ENCODE measurements at regions not wholly inside any gene's neighbourhood (a gene's known extent, or its start where the extent isn't known, plus 50 kb on each side); places are given as distances from the start of the nearest gene placed in this dataset.
A peak's percentile ranks its signal among the peaks of the same experiment; 100 is the strongest.

DNA sequence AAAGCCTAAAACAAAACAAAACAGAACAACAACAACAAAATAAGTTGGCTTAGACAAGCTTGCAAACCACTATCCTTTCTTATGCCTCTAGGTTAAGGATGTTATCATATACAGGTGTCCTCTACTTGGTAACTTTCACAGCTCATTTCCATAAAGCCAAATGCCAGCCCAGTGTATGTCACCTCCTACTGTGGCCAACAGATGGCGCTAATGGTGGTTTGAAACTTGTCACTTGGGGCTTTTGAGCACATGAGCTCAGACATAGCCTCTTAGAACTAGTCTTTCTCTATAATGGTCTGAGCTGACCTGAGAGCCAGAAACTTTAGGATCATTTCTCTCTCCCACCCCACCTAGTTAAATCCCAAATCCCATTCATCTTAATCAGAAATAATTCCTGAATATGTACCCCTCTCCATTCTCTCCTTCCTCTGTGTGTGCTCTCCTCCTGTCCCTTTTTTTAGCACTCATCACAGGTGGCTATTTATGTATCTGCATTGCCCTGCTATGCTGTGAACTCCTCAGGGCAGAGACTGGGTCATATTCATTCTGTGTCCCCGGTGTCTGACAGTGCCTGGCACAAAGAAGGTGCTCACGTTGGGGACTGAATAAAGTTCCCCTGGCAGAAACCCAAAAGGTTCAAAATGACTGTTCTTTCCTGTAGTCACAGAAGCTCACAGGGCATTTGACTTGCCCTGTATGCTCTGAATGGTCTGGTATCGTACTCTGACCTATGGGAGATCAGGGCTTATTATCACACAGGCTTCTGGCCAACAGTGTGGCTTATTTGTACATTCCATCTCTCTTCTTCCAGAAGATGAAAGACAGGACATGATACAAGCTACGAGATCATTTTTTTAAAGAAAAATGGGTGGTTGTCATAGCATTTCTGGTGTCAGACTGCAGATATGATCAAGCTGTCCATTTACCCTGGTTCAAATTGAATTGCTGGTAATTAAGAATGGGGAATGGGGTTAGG, 319.3 kb upstream of the AZI2 start:
- no peak overlapping the region for H3K27ac ChIP-seq (ENCODE audit: low read depth, low read length)
- no peaks in the 10 kb centered on the region for H3K79me2 ChIP-seq (ENCODE audit: control insufficient read depth in 1 of 2, insufficient read depth in 2 of 2, low read length in 2 of 2)
- peaks cover 0 to 5% (median 0%) of the 10 kb centered on the region in 4 experiments; a peak in 2 of 7 replicates for H3K4me1 ChIP-seq (replicated peaks in 1 of 4; ENCODE audit: control insufficient read depth in 3 of 4, insufficient read depth in 4 of 4, low read length in 3 of 4)
- H4K5ac ChIP-seq (ENCODE audit: insufficient read length, low read depth, low read length): no peak overlapping the region
- ChIA-PET POLR2A (ENCODE audit: partially characterized antibody) (interaction anchor here (0.6 kb wide), 1 partner anchor 138 kb away, joined by 3 read pairs; no protein-coding TSS in a partner anchor), CTCF (ENCODE audit: partially characterized antibody) (interaction anchor here (0.6 to 3.8 kb wide), 47 partner anchors 9 to 1981 kb away, joined by 3 to 22 read pairs (median 4); no protein-coding TSS in a partner anchor)
- no peak overlapping the region for H2AK5ac ChIP-seq (ENCODE audit: low read depth, low read length)
- no peaks in the 10 kb centered on the region for H3K36me3 ChIP-seq (ENCODE audit: control insufficient read depth in 2 of 4, insufficient read depth in 4 of 4, low read length in 3 of 4)
- 65% methylated on average over 5 of the region's 5 CpGs; no CpG with 5 or more reads in 1 of the 2 experiments for WGBS, 2 experiments (ENCODE audit: extremely low coverage in 1 of 2, insufficient coverage in 1 of 2, insufficient read length in 1 of 2, insufficient replicate concordance in 2 of 2, low coverage in 1 of 2, low lambda C conversion rate in 2 of 2, missing lambda C conversion rate in 1 of 2)
- no peak overlapping the region for H2BK5ac ChIP-seq (ENCODE audit: low read depth, low read length)
- FAIRE-seq: peak; percentile 93
- no peak overlapping the region for H2BK20ac ChIP-seq (ENCODE audit: low read length)
- no peaks in the 10 kb centered on the region for H3K79me1 ChIP-seq (ENCODE audit: low read depth, low read length)
- no peak overlapping the region for H3K9ac ChIP-seq (replicated peaks in 1 of 4; ENCODE audit: extremely low read depth in 1 of 4, low read depth in 3 of 4, low read length in 3 of 4)
- no peak overlapping the region for H3K4me2 ChIP-seq (ENCODE audit: insufficient read depth in 1 of 2, low read depth in 2 of 2, low read length in 2 of 2)
- no peak overlapping the region for H3K14ac ChIP-seq (ENCODE audit: insufficient read length)
- H2AFZ ChIP-seq (ENCODE audit: low read length): no peak overlapping the region
- H2BK15ac ChIP-seq (ENCODE audit: low read length): no peak overlapping the region
- H3K27me3 ChIP-seq (replicated peaks in 1 of 4; ENCODE audit: control insufficient read depth in 3 of 4, extremely low read depth in 1 of 4, insufficient read depth in 3 of 4, low read length in 3 of 4): no peaks in the 10 kb centered on the region
- peak; percentile 49 to 82 for DNase-seq (ENCODE audit: low read depth in 1 of 2, low spot score in 2 of 2)
- no peaks in the 10 kb centered on the region for H3K23me2 ChIP-seq (ENCODE audit: low read depth, low read length)
- H3K4ac ChIP-seq (replicated peaks; ENCODE audit: insufficient read length, low read depth, low read length): no peak overlapping the region
- no peak overlapping the region for H4K8ac ChIP-seq (ENCODE audit: extremely low read depth, insufficient read depth, low read length)
- no peak overlapping the region for H3K23ac ChIP-seq (ENCODE audit: insufficient read length)
- no peaks in the 10 kb centered on the region for H4K20me1 ChIP-seq (replicated peaks in 1 of 2; ENCODE audit: control insufficient read depth in 1 of 2, insufficient read depth in 2 of 2, low read length in 2 of 2)
- H4K91ac ChIP-seq (replicated peaks; ENCODE audit: insufficient read length, low read length): no peak overlapping the region
- H3K9me3 ChIP-seq (ENCODE audit: insufficient read depth in 2 of 2, low read depth in 1 of 2, low read length in 1 of 2): no peaks in the 10 kb centered on the region
- no peak overlapping the region for H2BK12ac ChIP-seq (ENCODE audit: low read depth, low read length)
- H3K18ac ChIP-seq (ENCODE audit: extremely low read depth, low read length): no peak overlapping the region
- H2BK120ac ChIP-seq (replicated peaks; ENCODE audit: low read depth, low read length): no peak overlapping the region
- H3K56ac ChIP-seq (replicated peaks; ENCODE audit: insufficient read length, low read depth, low read length): no peak overlapping the region
- H3K4me3 ChIP-seq (ENCODE audit: extremely low read depth in 1 of 4, insufficient read depth in 2 of 4, low read depth in 3 of 4, low read length in 4 of 4): no peak overlapping the region
- TF ChIP-seq TCF12 (IDR thresholded peaks at IDR 0.05; ENCODE audit: low read depth, low read length) (no peak), SP4 (IDR thresholded peaks at IDR 0.05; ENCODE audit: low read length) (no peak), BCL11A (IDR thresholded peaks at IDR 0.05; ENCODE audit: low read depth in 2 of 2, low read length in 2 of 2) (no peak), SP1 (IDR thresholded peaks at IDR 0.05; ENCODE audit: low read depth, low read length) (no peak)
- TF ChIP-seq, protein P1, sequence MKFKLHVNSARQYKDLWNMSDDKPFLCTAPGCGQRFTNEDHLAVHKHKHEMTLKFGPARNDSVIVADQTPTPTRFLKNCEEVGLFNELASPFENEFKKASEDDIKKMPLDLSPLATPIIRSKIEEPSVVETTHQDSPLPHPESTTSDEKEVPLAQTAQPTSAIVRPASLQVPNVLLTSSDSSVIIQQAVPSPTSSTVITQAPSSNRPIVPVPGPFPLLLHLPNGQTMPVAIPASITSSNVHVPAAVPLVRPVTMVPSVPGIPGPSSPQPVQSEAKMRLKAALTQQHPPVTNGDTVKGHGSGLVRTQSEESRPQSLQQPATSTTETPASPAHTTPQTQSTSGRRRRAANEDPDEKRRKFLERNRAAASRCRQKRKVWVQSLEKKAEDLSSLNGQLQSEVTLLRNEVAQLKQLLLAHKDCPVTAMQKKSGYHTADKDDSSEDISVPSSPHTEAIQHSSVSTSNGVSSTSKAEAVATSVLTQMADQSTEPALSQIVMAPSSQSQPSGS (IDR thresholded peaks at IDR 0.05; ENCODE audit: low read length): no peak
- TF ChIP-seq, protein P2, sequence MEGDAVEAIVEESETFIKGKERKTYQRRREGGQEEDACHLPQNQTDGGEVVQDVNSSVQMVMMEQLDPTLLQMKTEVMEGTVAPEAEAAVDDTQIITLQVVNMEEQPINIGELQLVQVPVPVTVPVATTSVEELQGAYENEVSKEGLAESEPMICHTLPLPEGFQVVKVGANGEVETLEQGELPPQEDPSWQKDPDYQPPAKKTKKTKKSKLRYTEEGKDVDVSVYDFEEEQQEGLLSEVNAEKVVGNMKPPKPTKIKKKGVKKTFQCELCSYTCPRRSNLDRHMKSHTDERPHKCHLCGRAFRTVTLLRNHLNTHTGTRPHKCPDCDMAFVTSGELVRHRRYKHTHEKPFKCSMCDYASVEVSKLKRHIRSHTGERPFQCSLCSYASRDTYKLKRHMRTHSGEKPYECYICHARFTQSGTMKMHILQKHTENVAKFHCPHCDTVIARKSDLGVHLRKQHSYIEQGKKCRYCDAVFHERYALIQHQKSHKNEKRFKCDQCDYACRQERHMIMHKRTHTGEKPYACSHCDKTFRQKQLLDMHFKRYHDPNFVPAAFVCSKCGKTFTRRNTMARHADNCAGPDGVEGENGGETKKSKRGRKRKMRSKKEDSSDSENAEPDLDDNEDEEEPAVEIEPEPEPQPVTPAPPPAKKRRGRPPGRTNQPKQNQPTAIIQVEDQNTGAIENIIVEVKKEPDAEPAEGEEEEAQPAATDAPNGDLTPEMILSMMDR (IDR thresholded peaks at IDR 0.05; ENCODE audit: control extremely low read depth in 1 of 3, insufficient read depth in 1 of 3, low read depth in 1 of 3, low read length in 3 of 3): peak; percentile 51 to 93 (median 80)
- TF ChIP-seq, protein P3, sequence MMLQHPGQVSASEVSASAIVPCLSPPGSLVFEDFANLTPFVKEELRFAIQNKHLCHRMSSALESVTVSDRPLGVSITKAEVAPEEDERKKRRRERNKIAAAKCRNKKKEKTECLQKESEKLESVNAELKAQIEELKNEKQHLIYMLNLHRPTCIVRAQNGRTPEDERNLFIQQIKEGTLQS (IDR thresholded peaks at IDR 0.05; ENCODE audit: insufficient read depth, low read depth, low read length): no peak

All from H1 (cell line).